H9 (cell line): ENCODE measurements at regions not wholly inside any gene's neighbourhood (a gene's known extent, or its start where the extent isn't known, plus 50 kb on each side); places are given as distances from the start of the nearest gene placed in this dataset.

Experiments used
- DNase-seq: peaks from one replicate; pipeline ENCODE4 v3.0.0-alpha.2; 2017
- H2AFZ ChIP-seq: one replicate; pipeline ENCODE4 v1.6.1; 2013; ENCODE audit warnings: mild to moderate bottlenecking, low read length, control low read depth, moderate library complexity
- H2AK5ac ChIP-seq: 2 replicates; pipeline ENCODE4 v1.6.1; 2013; ENCODE audit warnings: low read length, control low read depth, mixed read lengths; ENCODE audit not compliant: insufficient read length
- H2BK120ac ChIP-seq: one replicate; pipeline ENCODE4 v1.6.1; 2013; ENCODE audit warnings: low read depth, mild to moderate bottlenecking, low read length, control low read depth, inconsistent platforms; ENCODE audit not compliant: poor library complexity, severe bottlenecking
- H2BK12ac ChIP-seq: 2 replicates; pipeline ENCODE4 v1.6.1; 2013; ENCODE audit warnings: low read length, control low read depth, mixed read lengths, low read depth; ENCODE audit not compliant: insufficient read length
- H2BK15ac ChIP-seq: 2 replicates; pipeline ENCODE4 v1.6.1; 2013; ENCODE audit warnings: low read depth, low read length, control low read depth
- H2BK20ac ChIP-seq: one replicate; pipeline ENCODE4 v1.6.1; 2013; ENCODE audit warnings: low read depth, mild to moderate bottlenecking, low read length, control low read depth, inconsistent platforms; ENCODE audit not compliant: poor library complexity, severe bottlenecking
- H2BK5ac ChIP-seq: 2 replicates; pipeline ENCODE4 v1.6.1; 2013; ENCODE audit warnings: low read length, control low read depth, mixed read lengths; ENCODE audit not compliant: insufficient read length
- H3K14ac ChIP-seq: 2 replicates; pipeline ENCODE4 v1.6.1; 2013; ENCODE audit warnings: low read length, control low read depth; ENCODE audit not compliant: insufficient read depth
- H3K18ac ChIP-seq: 2 replicates; pipeline ENCODE4 v1.6.1; 2013; ENCODE audit warnings: low read depth, mild to moderate bottlenecking, mixed read lengths, low read length, control low read depth; ENCODE audit not compliant: insufficient read length
- H3K23ac ChIP-seq: 2 replicates; pipeline ENCODE4 v1.6.1; 2013; ENCODE audit warnings: low read length, control low read depth, mixed read lengths, low read depth; ENCODE audit not compliant: insufficient read length
- H3K23me2 ChIP-seq: 2 replicates; pipeline ENCODE4 v1.6.1; 2013; ENCODE audit warnings: low read depth, mild to moderate bottlenecking, mixed read lengths, low read length, control low read depth; ENCODE audit not compliant: insufficient read length, poor library complexity, severe bottlenecking
- H3K27ac ChIP-seq: 2 replicates; pipeline ENCODE4 v1.5.1; 2013; ENCODE audit warnings: low read length, control low read depth, mixed read lengths, low read depth; ENCODE audit not compliant: insufficient read length
- H3K27me3 ChIP-seq: 2 replicates; pipeline ENCODE4 v1.6.1; 2013; ENCODE audit warnings: low read length, control low read depth, inconsistent platforms; ENCODE audit not compliant: insufficient read depth
- H3K4ac ChIP-seq: 2 replicates; pipeline ENCODE4 v1.6.1; 2013; ENCODE audit warnings: low read depth, mild to moderate bottlenecking, control low read depth, inconsistent platforms, low read length, moderate library complexity
- H3K4me1 ChIP-seq: 2 replicates; pipeline ENCODE4 v1.6.1; 2013; ENCODE audit warnings: low read length, control low read depth, inconsistent platforms; ENCODE audit not compliant: insufficient read depth
- H3K4me2 ChIP-seq: 2 replicates; pipeline ENCODE4 v1.6.1; 2013; ENCODE audit warnings: low read length, control low read depth, mixed read lengths; ENCODE audit not compliant: insufficient read length, insufficient read depth
- H3K56ac ChIP-seq: 2 replicates; pipeline ENCODE4 v1.6.1; 2013; ENCODE audit warnings: low read depth, mild to moderate bottlenecking, mixed read lengths, low read length, control low read depth; ENCODE audit not compliant: insufficient read length
- H3K79me1 ChIP-seq: 2 replicates; pipeline ENCODE4 v1.6.1; 2013; ENCODE audit warnings: low read depth, mild to moderate bottlenecking, moderate library complexity, low read length, control low read depth, inconsistent platforms; ENCODE audit not compliant: insufficient read depth, poor library complexity, severe bottlenecking
- H3K79me2 ChIP-seq: 2 replicates; pipeline ENCODE4 v1.6.1; 2013; ENCODE audit warnings: low read length, control low read depth, inconsistent platforms; ENCODE audit not compliant: insufficient read depth
- H3K9ac ChIP-seq: 2 replicates; pipeline ENCODE4 v1.6.1; 2013; ENCODE audit warnings: low read length, control low read depth, mixed read lengths; ENCODE audit not compliant: insufficient read length; ENCODE audit errors: extremely low read depth
- H3K9me3 ChIP-seq: one replicate; pipeline ENCODE4 v1.6.1; 2013; ENCODE audit warnings: low read depth, low read length, inconsistent platforms; ENCODE audit not compliant: control insufficient read depth
- H3T11ph ChIP-seq: one replicate; pipeline ENCODE4 v1.6.1; 2013; ENCODE audit warnings: mild to moderate bottlenecking, low read length, control low read depth, inconsistent platforms
- H4K20me1 ChIP-seq: one replicate; pipeline ENCODE4 v1.6.1; 2013; ENCODE audit not compliant: control insufficient read depth, insufficient read length, insufficient read depth
- H4K5ac ChIP-seq: 2 replicates; pipeline ENCODE4 v1.6.1; 2013; ENCODE audit warnings: low read depth, mild to moderate bottlenecking, mixed read lengths, low read length, control low read depth; ENCODE audit not compliant: insufficient read length
- H4K8ac ChIP-seq: replicated peaks from 2 replicates; pipeline ENCODE4 v1.6.1; 2013; ENCODE audit warnings: low read length, control low read depth, mixed read lengths, low read depth; ENCODE audit not compliant: insufficient read length
- H4K91ac ChIP-seq: 2 replicates; pipeline ENCODE4 v1.6.1; 2013; ENCODE audit warnings: low read depth, mild to moderate bottlenecking, moderate library complexity, mixed read lengths, low read length, control low read depth; ENCODE audit not compliant: insufficient read length
- H3K27ac Mint-ChIP-seq, 3 experiments: 2 replicates in 2 of 3; 3 replicates in 1 of 3; pipeline ENCODE4 v1.8.0; 2020 to 2021; ENCODE audit warnings: mixed read lengths in 3 of 3, mild to moderate bottlenecking in 1 of 3, moderate library complexity in 1 of 3
- H3K27me3 Mint-ChIP-seq: 2 replicates; pipeline ENCODE4 v1.8.0; 2021; ENCODE audit warnings: low read depth, mild to moderate bottlenecking, moderate library complexity, mixed read lengths
- H3K36me3 Mint-ChIP-seq, 3 experiments: 2 replicates in 2 of 3; 3 replicates in 1 of 3; pipeline ENCODE4 v1.8.0; 2020 to 2021; ENCODE audit warnings: low read depth in 3 of 3, mixed read lengths in 3 of 3; ENCODE audit not compliant: insufficient read depth in 1 of 3
- H3K4me1 Mint-ChIP-seq, 2 experiments: 2 replicates each; pipeline ENCODE4 v1.8.0; 2020; ENCODE audit warnings: mixed read lengths in 2 of 2
- H3K4me3 Mint-ChIP-seq, 2 experiments: 2 replicates in 1 of 2; 3 replicates in 1 of 2; pipeline ENCODE4 v1.8.0; 2020 to 2021; ENCODE audit warnings: mild to moderate bottlenecking in 2 of 2, mixed read lengths in 2 of 2, moderate library complexity in 1 of 2
- H3K9me3 Mint-ChIP-seq, 2 experiments: 2 replicates in 1 of 2; 3 replicates in 1 of 2; pipeline ENCODE4 v1.8.0; 2020; ENCODE audit warnings: mild to moderate bottlenecking in 2 of 2, mixed read lengths in 2 of 2, moderate library complexity in 1 of 2
- CTCF ChIP-seq: fragments of 200-600 bp; sonication (generic); conservative IDR thresholded peaks from 3 replicates; pipeline ENCODE4 v1.8.0; 2021; ENCODE audit warnings: antibody characterized with exemption, mild to moderate bottlenecking
- WGBS: extraction: QIAGEN DNeasy Blood & Tissue Kit; methylation state at CpG from one replicate; pipeline ENCODE4 v1.1.7; 2013; ENCODE audit warnings: missing lambda C conversion rate, low lambda C conversion rate, mixed read lengths; ENCODE audit not compliant: insufficient read length; ENCODE audit errors: extremely low coverage; 5-methylcytosine and 5-hydroxymethylcytosine counted together

- no peak overlapping the region for H3K18ac ChIP-seq
- H3K56ac ChIP-seq: no peak overlapping the region
- no peak overlapping the region for H3K27ac Mint-ChIP-seq
These were observed 324.7 kb upstream of the GRAMD2B start for GRCh38 chr5:126098330-126099017.

More at GRCh38 chr5:126098330-126099017, 324.7 kb upstream of the GRAMD2B start:
- H3K23me2 ChIP-seq: no peaks in the 10 kb centered on the region
- H3K4me1 ChIP-seq: no peaks in the 10 kb centered on the region
- H3K9ac ChIP-seq: no peak overlapping the region
- no peaks in the 10 kb centered on the region for H3K79me2 ChIP-seq
- no peak for DNase-seq
- no peak overlapping the region for H2BK20ac ChIP-seq
- H3K27me3 Mint-ChIP-seq: no peaks in the 10 kb centered on the region; the same call in 1 of the 2 replicates
- no peaks in the 10 kb centered on the region for H4K20me1 ChIP-seq
- no peak overlapping the region for H3T11ph ChIP-seq
- H2AFZ ChIP-seq: no peak overlapping the region
- H3K23ac ChIP-seq: no peak overlapping the region
- TF ChIP-seq CTCF: no peak
- H2BK15ac ChIP-seq: no peak overlapping the region
- H3K27ac ChIP-seq: no peak overlapping the region
- no peak overlapping the region for H2BK12ac ChIP-seq
- peaks cover 0 to 4% of the 10 kb centered on the region in 2 experiments; a peak in 3 of 5 replicates for H3K9me3 Mint-ChIP-seq
- no peak overlapping the region for H3K4me2 ChIP-seq
- WGBS: no CpG with 5 or more reads among the region's 1 CpG
- no peak overlapping the region for H4K5ac ChIP-seq
- no peak overlapping the region for H2AK5ac ChIP-seq
- H3K4me3 Mint-ChIP-seq: no peak overlapping the region
- no peak overlapping the region for H3K14ac ChIP-seq
- no peak overlapping the region for H3K4ac ChIP-seq
- H2BK5ac ChIP-seq: no peak overlapping the region
- H3K27me3 ChIP-seq: no peaks in the 10 kb centered on the region
- no peak overlapping the region for H4K91ac ChIP-seq
- peaks cover 0 to 9% (median 2%) of the 10 kb centered on the region in 3 experiments; a peak in 3 of 7 replicates for H3K36me3 Mint-ChIP-seq
- H2BK120ac ChIP-seq: no peak overlapping the region
- H3K79me1 ChIP-seq: no peaks in the 10 kb centered on the region
- H3K9me3 ChIP-seq: no peaks in the 10 kb centered on the region
- H4K8ac ChIP-seq: no peak overlapping the region
- H3K4me1 Mint-ChIP-seq: peaks cover 0 to 4% of the 10 kb centered on the region in 2 experiments; a peak in 1 of 4 replicates
